GM21390 (cell line): ENCODE measurements at regions not wholly inside any gene's neighbourhood (a gene's known extent, or its start where the extent isn't known, plus 50 kb on each side); places are given as distances from the start of the nearest gene placed in this dataset.

Source experiments
- ATAC-seq: cut with Tn5 transposase; IDR thresholded peaks from one replicate; pipeline ENCODE4 v1.9.1; 2021; ENCODE audit not compliant: unreplicated experiment

- ATAC-seq: no peak
Measured at GRCh38 chr3:147038481-147038880, 367.9 kb downstream of the ZIC4 start.

GRCh38 chr3:147034359-147034758, 372.0 kb downstream of the ZIC4 start:
- no peak for ATAC-seq

- no peak for ATAC-seq
Measured at GRCh38 chr3:147030274-147030673, 376.1 kb downstream of the ZIC4 start.

GRCh38 chr3:147015334-147015733, 391.0 kb downstream of the ZIC4 start:
- no peak for ATAC-seq

- no peak for ATAC-seq
Measured at GRCh38 chr3:147008886-147009285, 397.5 kb downstream of the ZIC4 start.

GRCh38 chr3:147008458-147008857, 397.9 kb downstream of the ZIC4 start:
- ATAC-seq: no peak

- ATAC-seq: no peak
Measured at GRCh38 chr3:147007736-147008245, 398.6 kb downstream of the ZIC4 start.

- no peak for ATAC-seq
Measured at GRCh38 chr3:147002721-147003120, 397.6 kb upstream of the PLSCR5 start.

- ATAC-seq: no peak
Measured at GRCh38 chr3:147000274-147000673, 395.1 kb upstream of the PLSCR5 start.

GRCh38 chr3:146991907-146992306, 386.8 kb upstream of the PLSCR5 start:
- ATAC-seq: no peak

GRCh38 chr3:146975476-146975875, 370.3 kb upstream of the PLSCR5 start:
- no peak for ATAC-seq

- no peak for ATAC-seq
Measured at GRCh38 chr3:146975032-146975431, 369.9 kb upstream of the PLSCR5 start.

GRCh38 chr3:146974001-146974400, 368.9 kb upstream of the PLSCR5 start:
- ATAC-seq: no peak

- ATAC-seq: no peak
Measured at GRCh38 chr3:146972726-146973125, 367.6 kb upstream of the PLSCR5 start.

- ATAC-seq: no peak
Measured at GRCh38 chr3:146970236-146970635, 365.1 kb upstream of the PLSCR5 start.

- no peak for ATAC-seq
Measured at GRCh38 chr3:146969356-146969755, 364.2 kb upstream of the PLSCR5 start.

GRCh38 chr3:146968204-146968651, 363.1 kb upstream of the PLSCR5 start:
- no peak for ATAC-seq

GRCh38 chr3:146967783-146968182, 362.6 kb upstream of the PLSCR5 start:
- ATAC-seq: no peak

- ATAC-seq: no peak
Measured at GRCh38 chr3:146966124-146966523, 361.0 kb upstream of the PLSCR5 start.

- no peak for ATAC-seq
Measured at GRCh38 chr3:146953511-146953981, 348.4 kb upstream of the PLSCR5 start.

GRCh38 chr3:146948985-146949384, 343.8 kb upstream of the PLSCR5 start:
- ATAC-seq: no peak

- ATAC-seq: no peak
Measured at GRCh38 chr3:146948186-146948585, 343.0 kb upstream of the PLSCR5 start.

- no peak for ATAC-seq
Measured at GRCh38 chr3:146929696-146930095, 324.6 kb upstream of the PLSCR5 start.
